Astrocyte of the hippocampus (primary cell): ENCODE measurements at regions not wholly inside any gene's neighbourhood (a gene's known extent, or its start where the extent isn't known, plus 50 kb on each side); places are given as distances from the start of the nearest gene placed in this dataset.
A peak's percentile ranks its signal among the peaks of the same experiment; 100 is the strongest.

Source experiments
- DNase-seq: peaks from one replicate; pipeline ENCODE4 v3.0.0; 2011; ENCODE audit warnings: low read depth, low spot score

DNA sequence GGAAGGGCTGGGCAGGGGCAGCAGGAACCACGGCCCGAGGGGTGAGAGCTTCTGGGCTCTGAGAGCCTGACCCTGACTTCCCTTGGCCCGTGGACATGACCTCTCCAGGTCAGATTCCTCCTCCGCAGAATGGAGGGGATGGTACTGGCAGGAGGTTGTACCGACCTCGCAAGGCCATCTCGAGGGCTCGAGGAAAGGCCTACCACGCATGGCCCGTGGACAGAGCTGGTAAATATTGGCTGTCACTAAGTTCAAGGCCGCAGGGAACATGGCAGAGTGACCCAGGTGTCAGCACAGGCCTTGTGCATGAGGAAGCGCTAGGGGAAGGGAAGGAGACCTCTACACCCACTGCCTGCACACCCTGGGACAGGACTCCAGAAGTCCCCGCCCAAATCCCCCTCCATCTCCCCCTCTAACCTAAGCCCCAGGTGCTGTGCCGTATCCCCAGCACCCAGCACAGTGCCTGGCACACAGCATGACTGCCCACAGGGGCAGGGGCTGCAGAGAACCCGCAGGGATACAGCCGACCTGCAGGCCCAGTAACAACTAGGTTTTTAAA is 54.9 kb upstream of the PPP2R5C start:
- no peak for DNase-seq

- DNase-seq, result peak; percentile 88
These were observed 54.3 kb upstream of the PPP2R5C start for GRCh38 chr14:101707068-101707842.

GRCh38 chr14:101707863-101708620 is 53.5 kb upstream of the PPP2R5C start:
- no peak for DNase-seq

GRCh38 chr14:101708853-101709532 is 52.5 kb upstream of the PPP2R5C start:
- no peak for DNase-seq

GRCh38 chr14:101709533-101709881 is 52.0 kb upstream of the PPP2R5C start:
- DNase-seq, result no peak

DNA sequence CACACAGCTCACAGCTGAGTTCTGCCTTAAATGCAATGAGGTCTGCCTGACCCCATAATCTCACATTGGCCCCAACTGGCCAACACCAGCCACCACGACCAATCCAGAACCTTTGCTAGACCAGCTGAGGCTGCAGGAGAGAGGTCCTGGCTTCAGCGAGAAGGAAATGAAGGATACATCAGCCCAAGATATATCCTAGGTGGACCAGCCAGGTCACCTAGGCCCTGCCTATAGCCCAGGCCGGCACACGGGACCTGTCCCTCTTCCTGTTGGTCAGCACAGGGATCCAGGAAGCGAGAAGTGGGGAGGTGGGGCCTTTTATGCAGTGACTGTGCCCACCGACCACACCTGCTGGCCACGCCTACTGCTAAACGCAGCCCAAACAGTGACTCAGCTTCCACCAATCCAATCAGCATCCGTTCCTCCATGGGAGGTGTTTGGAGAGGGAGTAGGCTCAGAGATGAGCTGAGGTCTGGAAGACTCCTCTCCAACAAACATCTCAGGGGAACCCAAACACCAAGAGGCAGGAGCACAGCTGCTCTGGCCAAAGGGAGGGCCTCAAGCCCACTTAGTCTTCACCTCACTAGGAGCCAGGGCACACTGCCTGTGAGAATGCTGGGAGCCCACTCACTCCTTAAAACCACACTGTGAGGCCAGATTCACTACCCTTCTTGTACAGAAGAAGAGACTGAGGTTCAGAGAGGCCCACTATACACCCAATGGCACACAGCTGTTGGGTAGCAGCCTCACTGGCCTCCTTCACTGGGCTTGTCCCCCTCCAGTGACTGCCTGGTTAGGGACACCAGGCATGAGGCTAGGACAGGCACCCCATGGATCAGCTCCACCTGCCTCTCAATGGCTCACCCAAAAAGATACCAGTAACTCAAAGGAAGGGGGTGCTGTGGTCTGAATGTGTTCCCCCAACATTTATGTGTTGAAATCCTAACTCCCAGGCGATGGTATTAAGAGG is 51.3 kb upstream of the PPP2R5C start:
- DNase-seq, result no peak

GRCh38 chr14:101711041-101711856 is 50.3 kb upstream of the PPP2R5C start:
- DNase-seq, result no peak
